Vagina (tissue), 2 donors: ENCODE measurements at regions not wholly inside any gene's neighbourhood (a gene's known extent, or its start where the extent isn't known, plus 50 kb on each side); places are given as distances from the start of the nearest gene placed in this dataset.

Source experiments
- CTCF ChIP-seq, 3 experiments: fragments of 450-650 bp in 2 of 3; fragments of 200-600 bp in 1 of 3; sonication (generic) in 1 of 3; IDR thresholded peaks; one replicate each; pipeline ENCODE4 v1.5.1; 2017 to 2019; ENCODE audit warnings: antibody characterized with exemption in 3 of 3, mild to moderate bottlenecking in 2 of 3, moderate library complexity in 2 of 3
- POLR2A ChIP-seq, 2 donors: fragments of 450-650 bp; IDR thresholded peaks; one replicate each; pipeline ENCODE4 v1.6.1; 2017; ENCODE audit warnings: antibody characterized with exemption in 2 of 2, mild to moderate bottlenecking in 2 of 2, moderate library complexity in 2 of 2
- POLR2AphosphoS5 ChIP-seq, 2 donors: sonication (generic); formaldehyde crosslinking; IDR thresholded peaks; one replicate each; pipeline ENCODE4 v1.9.0; 2017; ENCODE audit warnings: antibody characterized with exemption in 2 of 2, mild to moderate bottlenecking in 2 of 2, low read depth in 1 of 2; ENCODE audit not compliant: insufficient read depth in 1 of 2

- TF ChIP-seq POLR2A (IDR thresholded peaks at IDR 0.05): no peak
- TF ChIP-seq CTCF (IDR thresholded peaks at IDR 0.05): no peak
- TF ChIP-seq POLR2AphosphoS5 (IDR thresholded peaks at IDR 0.05; ENCODE audit: insufficient read depth in 1 of 2, low read depth in 1 of 2): no peak
Measured at GRCh38 chr1:24244519-24245268, 57.6 kb upstream of the IFNLR1 start.
